H1 (cell line): ENCODE measurements at regions not wholly inside any gene's neighbourhood (a gene's known extent, or its start where the extent isn't known, plus 50 kb on each side); places are given as distances from the start of the nearest gene placed in this dataset.

Experiments used
- CTCF ChIA-PET: fragments of 300-600 bp; sonication (Branson Sonifier 250); formaldehyde crosslinking; loops from one replicate; lab custom pipeline; 2021; ENCODE audit not compliant: partially characterized antibody; lab: Charles Lee
- POLR2A ChIA-PET: fragments of 300-600 bp; sonication (Branson Sonifier 250); formaldehyde crosslinking; loops from one replicate; lab custom pipeline; 2021; ENCODE audit warnings: inconsistent platforms; ENCODE audit not compliant: partially characterized antibody; lab: Charles Lee
- DNase-seq, 2 experiments: peaks; one replicate each; pipeline versions ENCODE4 v3.0.0 to v3.0.0-alpha.2; 2010 to 2022; ENCODE audit warnings: low spot score in 2 of 2, low read depth in 1 of 2, mixed read lengths in 1 of 2
- FAIRE-seq: peaks from 2 replicates; lab custom pipeline; 2011; peaks lifted over from hg19 to GRCh38; lab: Jason Lieb, UNC
- H2AFZ ChIP-seq: 2 replicates; pipeline ENCODE4 v1.8.1; 2012; ENCODE audit warnings: low read length, inconsistent platforms
- H2AK5ac ChIP-seq: 2 replicates; pipeline ENCODE4 v1.6.1; 2013; ENCODE audit warnings: low read depth, low read length
- H2BK120ac ChIP-seq: replicated peaks from 2 replicates; pipeline ENCODE3; 2013; ENCODE audit warnings: low read depth, low read length, inconsistent platforms
- H2BK12ac ChIP-seq: 2 replicates; pipeline ENCODE4 v1.6.1; 2013; ENCODE audit warnings: low read depth, low read length
- H2BK15ac ChIP-seq: 2 replicates; pipeline ENCODE4 v1.6.1; 2013; ENCODE audit warnings: low read length
- H2BK20ac ChIP-seq: 2 replicates; pipeline ENCODE4 v1.6.1; 2013; ENCODE audit warnings: low read length
- H2BK5ac ChIP-seq: 2 replicates; pipeline ENCODE4 v1.6.1; 2013; ENCODE audit warnings: low read depth, low read length
- H3K14ac ChIP-seq: 2 replicates; pipeline ENCODE4 v1.6.1; 2013; ENCODE audit warnings: inconsistent platforms; ENCODE audit not compliant: insufficient read length
- H3K18ac ChIP-seq: 2 replicates; pipeline ENCODE4 v1.6.1; 2013; ENCODE audit warnings: low read length; ENCODE audit errors: extremely low read depth
- H3K23ac ChIP-seq: 2 replicates; pipeline ENCODE4 v1.6.1; 2013; ENCODE audit warnings: inconsistent platforms; ENCODE audit not compliant: insufficient read length
- H3K23me2 ChIP-seq: 2 replicates; pipeline ENCODE4 v1.6.1; 2013; ENCODE audit warnings: low read depth, low read length
- H3K27ac ChIP-seq: 2 replicates; pipeline ENCODE4 v1.6.1; 2011; ENCODE audit warnings: low read depth, low read length, inconsistent platforms
- H3K27me3 ChIP-seq, 4 experiments: replicated peaks in 1 of 4; 1 replicate in 1 of 4; 2 replicates in 3 of 4; pipeline versions ENCODE4 v1.6.1 to v1.8.1; 2011 to 2013; ENCODE audit warnings: low read length in 3 of 4, mild to moderate bottlenecking in 3 of 4, inconsistent platforms in 2 of 4, mixed read lengths in 2 of 4, moderate library complexity in 1 of 4; ENCODE audit not compliant: control insufficient read depth in 3 of 4, insufficient read depth in 3 of 4; ENCODE audit errors: extremely low read depth in 1 of 4
- H3K36me3 ChIP-seq, 4 experiments: 2 replicates each; pipeline versions ENCODE4 v1.6.1 to v1.8.1; 2011 to 2013; ENCODE audit warnings: mild to moderate bottlenecking in 4 of 4, low read length in 3 of 4, moderate library complexity in 2 of 4, control low read depth in 1 of 4, inconsistent platforms in 1 of 4; ENCODE audit not compliant: insufficient read depth in 4 of 4, control insufficient read depth in 2 of 4
- H3K4ac ChIP-seq: replicated peaks from 2 replicates; pipeline ENCODE3; 2013; ENCODE audit warnings: low read length, low read depth, mixed read lengths, inconsistent platforms; ENCODE audit not compliant: insufficient read length
- H3K4me1 ChIP-seq, 4 experiments: replicated peaks in 1 of 4; 1 replicate in 1 of 4; 2 replicates in 3 of 4; pipeline versions ENCODE4 v1.6.1 to v1.8.1; 2011 to 2013; ENCODE audit warnings: low read length in 3 of 4, inconsistent platforms in 2 of 4, mixed read lengths in 1 of 4; ENCODE audit not compliant: insufficient read depth in 4 of 4, control insufficient read depth in 3 of 4
- H3K4me2 ChIP-seq, 2 experiments: 2 replicates each; pipeline versions ENCODE4 v1.6.1 to v1.8.1; 2011 to 2013; ENCODE audit warnings: low read depth in 2 of 2, low read length in 2 of 2, control low read depth in 1 of 2, inconsistent platforms in 1 of 2, mild to moderate bottlenecking in 1 of 2; ENCODE audit not compliant: insufficient read depth in 1 of 2
- H3K4me3 ChIP-seq, 4 experiments: fragments of 200-600, 300-600 bp in 1 of 4; sonication (generic), shearing (Covaris generic), sonication (Bioruptor Twin) in 1 of 4; 2 replicates each; pipeline versions ENCODE4 v1.5.1 to v1.8.1; 2011 to 2016; ENCODE audit warnings: low read length in 4 of 4, low read depth in 3 of 4, control low read depth in 2 of 4, inconsistent platforms in 2 of 4, mild to moderate bottlenecking in 2 of 4, mixed read lengths in 1 of 4, moderate library complexity in 1 of 4; ENCODE audit not compliant: insufficient read depth in 2 of 4; ENCODE audit errors: extremely low read depth in 1 of 4
- H3K56ac ChIP-seq: replicated peaks from 2 replicates; pipeline ENCODE3; 2013; ENCODE audit warnings: low read depth, mild to moderate bottlenecking, mixed read lengths, low read length, inconsistent platforms; ENCODE audit not compliant: insufficient read length
- H3K79me1 ChIP-seq: 2 replicates; pipeline ENCODE4 v1.6.1; 2013; ENCODE audit warnings: low read depth, low read length, control low read depth
- H3K79me2 ChIP-seq, 2 experiments: 2 replicates each; pipeline versions ENCODE4 v1.6.1 to v1.8.1; 2012 to 2013; ENCODE audit warnings: low read length in 2 of 2, mild to moderate bottlenecking in 2 of 2, inconsistent platforms in 1 of 2; ENCODE audit not compliant: insufficient read depth in 2 of 2, control insufficient read depth in 1 of 2
- H3K9ac ChIP-seq, 4 experiments: replicated peaks in 1 of 4; 1 replicate in 1 of 4; 2 replicates in 3 of 4; pipeline versions ENCODE4 v1.6.1 to v1.8.1; 2011 to 2013; ENCODE audit warnings: low read depth in 3 of 4, low read length in 3 of 4, control low read depth in 2 of 4, mild to moderate bottlenecking in 2 of 4, moderate library complexity in 2 of 4, inconsistent platforms in 1 of 4; ENCODE audit errors: extremely low read depth in 1 of 4
- H3K9me3 ChIP-seq, 2 experiments: 2 replicates each; pipeline versions ENCODE4 v1.6.1 to v1.8.1; 2012 to 2013; ENCODE audit warnings: mild to moderate bottlenecking in 2 of 2, moderate library complexity in 2 of 2, control low read depth in 1 of 2, inconsistent platforms in 1 of 2, low read depth in 1 of 2, low read length in 1 of 2, mixed read lengths in 1 of 2; ENCODE audit not compliant: insufficient read depth in 2 of 2
- H4K20me1 ChIP-seq, 2 experiments: replicated peaks in 1 of 2; 2 replicates each; pipeline versions ENCODE3 to v1.8.1; 2011 to 2013; ENCODE audit warnings: inconsistent platforms in 2 of 2, low read length in 2 of 2, mild to moderate bottlenecking in 1 of 2; ENCODE audit not compliant: insufficient read depth in 2 of 2, control insufficient read depth in 1 of 2
- H4K5ac ChIP-seq: 2 replicates; pipeline ENCODE4 v1.6.1; 2013; ENCODE audit warnings: low read length, low read depth, mixed read lengths, inconsistent platforms; ENCODE audit not compliant: insufficient read length
- H4K8ac ChIP-seq: 2 replicates; pipeline ENCODE4 v1.8.0; 2013; ENCODE audit warnings: mild to moderate bottlenecking, moderate library complexity, low read length, inconsistent platforms; ENCODE audit not compliant: insufficient read depth; ENCODE audit errors: extremely low read depth
- H4K91ac ChIP-seq: replicated peaks from 2 replicates; pipeline ENCODE3; 2013; ENCODE audit warnings: low read length, mixed read lengths, inconsistent platforms; ENCODE audit not compliant: insufficient read length
- BCL11A ChIP-seq, 2 experiments: IDR thresholded peaks; one replicate each; pipeline ENCODE4 v1.6.1; 2011; ENCODE audit warnings: low read depth in 2 of 2, low read length in 2 of 2, mild to moderate bottlenecking in 2 of 2
- JUND ChIP-seq: IDR thresholded peaks from 2 replicates; pipeline ENCODE4 v1.6.1; 2011; ENCODE audit warnings: mild to moderate bottlenecking, improper control_type of control experiment, low read length
- KDM1A ChIP-seq: fragments of 200-600, 300-600 bp; sonication (generic); IDR thresholded peaks from 2 replicates; pipeline ENCODE4 v1.7.1; 2016; ENCODE audit warnings: mild to moderate bottlenecking, low read length, borderline replicate concordance
- KDM5A ChIP-seq: fragments of 200-600 bp; IDR thresholded peaks from 2 replicates; pipeline ENCODE4 v1.7.1; 2012; ENCODE audit warnings: mild to moderate bottlenecking, low read length, inconsistent platforms, mixed read lengths
- MAFK ChIP-seq: IDR thresholded peaks from 2 replicates; pipeline ENCODE4 v1.6.1; 2012; ENCODE audit warnings: low read depth, mild to moderate bottlenecking, improper control_type of control experiment, low read length
- NANOG ChIP-seq: IDR thresholded peaks from 2 replicates; pipeline ENCODE4 v1.6.1; 2011; ENCODE audit warnings: low read length, low read depth, mild to moderate bottlenecking, inconsistent platforms; ENCODE audit not compliant: insufficient read depth, poor library complexity, severe bottlenecking
- RAD21 ChIP-seq, 2 experiments: IDR thresholded peaks in 1 of 2; conservative IDR thresholded peaks in 1 of 2; 2 replicates each; pipeline ENCODE4 v1.6.1; 2011; ENCODE audit warnings: low read depth in 2 of 2, low read length in 2 of 2, improper control_type of control experiment in 1 of 2, inconsistent platforms in 1 of 2, mild to moderate bottlenecking in 1 of 2, moderate library complexity in 1 of 2
- RFX5 ChIP-seq: IDR thresholded peaks from 2 replicates; pipeline ENCODE4 v1.6.1; 2011; ENCODE audit warnings: low read depth, low read length, improper control_type of control experiment, borderline replicate concordance
- SP1 ChIP-seq: IDR thresholded peaks from 2 replicates; pipeline ENCODE4 v1.6.1; 2011; ENCODE audit warnings: low read depth, low read length
- TAF7 ChIP-seq: optimal IDR thresholded peaks from 2 replicates; pipeline ENCODE3; 2011; ENCODE audit warnings: low read depth, mild to moderate bottlenecking, inconsistent platforms, low read length, moderate library complexity, borderline replicate concordance
- TCF12 ChIP-seq: IDR thresholded peaks from 2 replicates; pipeline ENCODE4 v1.6.1; 2011; ENCODE audit warnings: low read depth, mild to moderate bottlenecking, low read length
- USF2 ChIP-seq: IDR thresholded peaks from 2 replicates; pipeline ENCODE4 v1.6.1; 2011; ENCODE audit warnings: low read length, improper control_type of control experiment
- WGBS, 2 experiments: shearing (Covaris generic) in 1 of 2; methylation state at CpG; one replicate each; pipeline versions ENCODE4 v1.1.6 to v1.1.7; 2013 to 2015; ENCODE audit warnings: low lambda C conversion rate in 2 of 2, mixed read lengths in 2 of 2, inconsistent platforms in 1 of 2, low coverage in 1 of 2, missing lambda C conversion rate in 1 of 2; ENCODE audit not compliant: insufficient replicate concordance in 2 of 2, insufficient coverage in 1 of 2, insufficient read length in 1 of 2; ENCODE audit errors: extremely low coverage in 1 of 2, missing lambda C conversion rate in 1 of 2; 5-methylcytosine and 5-hydroxymethylcytosine counted together

GRCh38 chr3:187878772-187879518 is 133.7 kb upstream of the BCL6 start:
- H3K4me3 ChIP-seq = no peak overlapping the region
- no peaks in the 10 kb centered on the region for H3K4me1 ChIP-seq
- H4K20me1 ChIP-seq = no peaks in the 10 kb centered on the region
- FAIRE-seq = no peak
- H3K9me3 ChIP-seq = no peaks in the 10 kb centered on the region
- H4K91ac ChIP-seq = no peak overlapping the region
- H3K23me2 ChIP-seq = no peaks in the 10 kb centered on the region
- no peak overlapping the region for H3K4me2 ChIP-seq
- H3K27ac ChIP-seq = no peak overlapping the region
- no peak overlapping the region for H2BK120ac ChIP-seq
- H2BK15ac ChIP-seq = no peak overlapping the region
- H2BK5ac ChIP-seq = no peak overlapping the region
- H3K79me2 ChIP-seq = no peaks in the 10 kb centered on the region
- H3K18ac ChIP-seq = no peak overlapping the region
- no peaks in the 10 kb centered on the region for H3K27me3 ChIP-seq
- no peak overlapping the region for H2AK5ac ChIP-seq
- no peak overlapping the region for H3K56ac ChIP-seq
- no peak overlapping the region for H3K23ac ChIP-seq
- no peaks in the 10 kb centered on the region for H3K79me1 ChIP-seq
- H3K4ac ChIP-seq = no peak overlapping the region
- CTCF ChIA-PET = interaction anchor here (0.9 kb wide), 1 partner anchor 140 kb away, joined by 3 read pairs; no protein-coding TSS in a partner anchor
- POLR2A ChIA-PET = interaction anchor here (1.5 kb wide), 1 partner anchor 11 kb away, joined by 3 read pairs; no protein-coding TSS in a partner anchor
- H3K9ac ChIP-seq = no peak overlapping the region
- no peak overlapping the region for H4K8ac ChIP-seq
- no peak overlapping the region for H2BK12ac ChIP-seq
- 88% methylated on average over 4 of the region's 4 CpGs; no CpG with 5 or more reads in 1 of the 2 experiments for WGBS, 2 experiments
- no peak overlapping the region for H3K14ac ChIP-seq
- no peaks in the 10 kb centered on the region for H3K36me3 ChIP-seq
- H2BK20ac ChIP-seq = no peak overlapping the region
- DNase-seq = no peak
- no peak overlapping the region for H2AFZ ChIP-seq
- no peak overlapping the region for H4K5ac ChIP-seq
- TF ChIP-seq USF2 (no peak), RAD21 (IDR thresholded peaks at IDR 0.05 in 1 of 2, conservative IDR thresholded peaks at IDR 0.05 in 1 of 2; ENCODE audit: low read depth in 2 of 2, low read length in 2 of 2) (no peak), RFX5 (no peak), TCF12 (no peak), MAFK (no peak), TAF7 (no peak), JUND (no peak), KDM1A (no peak), NANOG (no peak), BCL11A (IDR thresholded peaks at IDR 0.05; ENCODE audit: low read depth in 2 of 2, low read length in 2 of 2) (no peak), KDM5A (no peak), SP1 (no peak)
